DND-41 (cell line): ENCODE measurements at regions not wholly inside any gene's neighbourhood (a gene's known extent, or its start where the extent isn't known, plus 50 kb on each side); places are given as distances from the start of the nearest gene placed in this dataset.

Source experiments
- EZH2 ChIP-seq: IDR thresholded peaks from 3 replicates; pipeline ENCODE4 v1.6.1; 2012; ENCODE audit warnings: borderline replicate concordance, low read depth, mild to moderate bottlenecking, moderate library complexity, low read length, inconsistent platforms; ENCODE audit not compliant: severe bottlenecking
- TF ChIP-seq, protein P1 (sequence below): IDR thresholded peaks from 2 replicates; pipeline ENCODE4 v1.5.1; 2012; ENCODE audit warnings: borderline replicate concordance, low read length, moderate library complexity, mild to moderate bottlenecking; ENCODE audit not compliant: poor library complexity, severe bottlenecking; ENCODE audit errors: extremely low read depth

GRCh38 chr20:19161336-19161735, 51.1 kb upstream of the SLC24A3 start:
- TF ChIP-seq, protein P1, sequence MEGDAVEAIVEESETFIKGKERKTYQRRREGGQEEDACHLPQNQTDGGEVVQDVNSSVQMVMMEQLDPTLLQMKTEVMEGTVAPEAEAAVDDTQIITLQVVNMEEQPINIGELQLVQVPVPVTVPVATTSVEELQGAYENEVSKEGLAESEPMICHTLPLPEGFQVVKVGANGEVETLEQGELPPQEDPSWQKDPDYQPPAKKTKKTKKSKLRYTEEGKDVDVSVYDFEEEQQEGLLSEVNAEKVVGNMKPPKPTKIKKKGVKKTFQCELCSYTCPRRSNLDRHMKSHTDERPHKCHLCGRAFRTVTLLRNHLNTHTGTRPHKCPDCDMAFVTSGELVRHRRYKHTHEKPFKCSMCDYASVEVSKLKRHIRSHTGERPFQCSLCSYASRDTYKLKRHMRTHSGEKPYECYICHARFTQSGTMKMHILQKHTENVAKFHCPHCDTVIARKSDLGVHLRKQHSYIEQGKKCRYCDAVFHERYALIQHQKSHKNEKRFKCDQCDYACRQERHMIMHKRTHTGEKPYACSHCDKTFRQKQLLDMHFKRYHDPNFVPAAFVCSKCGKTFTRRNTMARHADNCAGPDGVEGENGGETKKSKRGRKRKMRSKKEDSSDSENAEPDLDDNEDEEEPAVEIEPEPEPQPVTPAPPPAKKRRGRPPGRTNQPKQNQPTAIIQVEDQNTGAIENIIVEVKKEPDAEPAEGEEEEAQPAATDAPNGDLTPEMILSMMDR: no peak
- no peak for TF ChIP-seq EZH2
